Tibial artery (tissue), 4 donors: ENCODE measurements at regions not wholly inside any gene's neighbourhood (a gene's known extent, or its start where the extent isn't known, plus 50 kb on each side); places are given as distances from the start of the nearest gene placed in this dataset.
"Not testable (repeated sequence)": the region's sequence is repeated elsewhere in the genome, so short reads cannot be mapped to it uniquely, and the experiment has no call there.

Experiments
- DNase-seq, 2 donors: peaks; one replicate each; pipeline ENCODE4 v3.0.0-alpha.2; 2019
- H3K27ac ChIP-seq, 2 donors: fragments of 200-600 bp; sonication (generic) in 1 of 2; 1 replicate in 1 of 2; 2 replicates in 1 of 2; pipeline ENCODE4 v1.5.1; 2018 to 2019; ENCODE audit warnings: mild to moderate bottlenecking in 1 of 2
- H3K27me3 ChIP-seq, 2 donors: fragments of 200-600 bp; sonication (generic) in 1 of 2; one replicate each; pipeline versions ENCODE4 v1.5.1 to v1.6.0; 2016 to 2019
- H3K36me3 ChIP-seq, 3 donors: fragments of 200-600 bp; sonication (generic) in 2 of 3; one replicate each; pipeline ENCODE4 v1.5.1; 2016 to 2019; ENCODE audit warnings: mild to moderate bottlenecking in 2 of 3
- H3K4me1 ChIP-seq, 4 donors: fragments of 200-600 bp; sonication (generic) in 2 of 4; 1 replicate in 3 of 4; 2 replicates in 1 of 4; pipeline ENCODE4 v1.5.1; 2016 to 2019
- H3K4me3 ChIP-seq, 2 donors: fragments of 200-600 bp; sonication (generic) in 1 of 2; 1 replicate in 1 of 2; 2 replicates in 1 of 2; pipeline ENCODE4 v1.5.1; 2018 to 2019; ENCODE audit warnings: mild to moderate bottlenecking in 2 of 2
- H3K9me3 ChIP-seq, 3 donors: fragments of 200-600 bp; sonication (generic) in 1 of 3; one replicate each; pipeline ENCODE4 v1.5.1; 2016 to 2019
- intact Hi-C: fragments of 100-400 bp; cut with DNase I; formaldehyde crosslinking; loops from one replicate; pipeline ENCODE4 v1.15.0; 2023; ENCODE audit warnings: low total_unique reads
- TF ChIP-seq, protein P1 (sequence below), 2 experiments: fragments of 200-600 bp in 1 of 2; fragments of 450-650 bp in 1 of 2; IDR thresholded peaks; one replicate each; pipeline ENCODE4 v1.5.1; 2017 to 2019; ENCODE audit warnings: antibody characterized with exemption in 2 of 2, mild to moderate bottlenecking in 1 of 2, moderate library complexity in 1 of 2

- Histone ChIP-seq H3K4me1 (no peaks in the 10 kb centered on the region), H3K36me3 (no peaks in the 10 kb centered on the region), H3K4me3 (no peak overlapping the region), H3K9me3 (no peaks in the 10 kb centered on the region), H3K27me3 (no peaks in the 10 kb centered on the region), H3K27ac (no peak overlapping the region)
- intact Hi-C loops, result no loop called here
- no peak for DNase-seq
- TF ChIP-seq, protein P1, sequence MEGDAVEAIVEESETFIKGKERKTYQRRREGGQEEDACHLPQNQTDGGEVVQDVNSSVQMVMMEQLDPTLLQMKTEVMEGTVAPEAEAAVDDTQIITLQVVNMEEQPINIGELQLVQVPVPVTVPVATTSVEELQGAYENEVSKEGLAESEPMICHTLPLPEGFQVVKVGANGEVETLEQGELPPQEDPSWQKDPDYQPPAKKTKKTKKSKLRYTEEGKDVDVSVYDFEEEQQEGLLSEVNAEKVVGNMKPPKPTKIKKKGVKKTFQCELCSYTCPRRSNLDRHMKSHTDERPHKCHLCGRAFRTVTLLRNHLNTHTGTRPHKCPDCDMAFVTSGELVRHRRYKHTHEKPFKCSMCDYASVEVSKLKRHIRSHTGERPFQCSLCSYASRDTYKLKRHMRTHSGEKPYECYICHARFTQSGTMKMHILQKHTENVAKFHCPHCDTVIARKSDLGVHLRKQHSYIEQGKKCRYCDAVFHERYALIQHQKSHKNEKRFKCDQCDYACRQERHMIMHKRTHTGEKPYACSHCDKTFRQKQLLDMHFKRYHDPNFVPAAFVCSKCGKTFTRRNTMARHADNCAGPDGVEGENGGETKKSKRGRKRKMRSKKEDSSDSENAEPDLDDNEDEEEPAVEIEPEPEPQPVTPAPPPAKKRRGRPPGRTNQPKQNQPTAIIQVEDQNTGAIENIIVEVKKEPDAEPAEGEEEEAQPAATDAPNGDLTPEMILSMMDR (IDR thresholded peaks at IDR 0.05), result no peak
Observed at GRCh38 chr18:56489893-56490292, 148.5 kb downstream of the TXNL1 start.

GRCh38 chr18:56488739-56489138 is 149.7 kb downstream of the TXNL1 start:
- no peaks in the 10 kb centered on the region for H3K9me3 ChIP-seq
- no peak overlapping the region for H3K27ac ChIP-seq
- no peaks in the 10 kb centered on the region for H3K36me3 ChIP-seq
- intact Hi-C loops, result no loop called here
- TF ChIP-seq, protein P1 (IDR thresholded peaks at IDR 0.05), result no peak
- no peak overlapping the region for H3K4me3 ChIP-seq
- no peaks in the 10 kb centered on the region for H3K27me3 ChIP-seq
- no peaks in the 10 kb centered on the region for H3K4me1 ChIP-seq
- DNase-seq, result no peak

DNA sequence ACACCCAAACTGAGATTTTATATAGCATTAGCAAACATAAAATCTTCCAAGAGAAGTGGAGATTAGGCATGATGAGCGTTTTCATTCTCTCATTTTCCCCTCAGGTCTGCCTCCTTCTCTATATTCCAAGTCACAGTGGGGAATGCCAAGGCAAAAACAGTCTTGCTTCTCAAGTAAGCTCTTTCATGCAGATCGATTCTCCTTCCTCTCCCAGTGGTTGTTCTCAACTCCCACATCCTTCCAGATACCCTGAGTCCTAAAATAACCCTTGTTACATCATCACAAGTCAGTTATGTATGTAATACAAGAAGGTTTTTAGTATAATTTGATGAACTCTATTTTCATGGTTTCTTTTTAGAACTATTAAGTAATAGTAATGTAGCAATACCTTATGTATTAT is 150.6 kb downstream of the TXNL1 start:
- intact Hi-C loops, result no loop called here
- TF ChIP-seq, protein P1 (IDR thresholded peaks at IDR 0.05), result no peak
- Histone ChIP-seq H3K27me3 (no peaks in the 10 kb centered on the region), H3K36me3 (no peaks in the 10 kb centered on the region), H3K9me3 (no peaks in the 10 kb centered on the region), H3K27ac (no peak overlapping the region), H3K4me3 (no peak overlapping the region), H3K4me1 (no peaks in the 10 kb centered on the region)
- no peak for DNase-seq

GRCh38 chr18:56483386-56483785 is 155.0 kb downstream of the TXNL1 start:
- Histone ChIP-seq H3K27me3 (no peaks in the 10 kb centered on the region), H3K4me3 (no peak overlapping the region), H3K36me3 (no peaks in the 10 kb centered on the region), H3K4me1 (no peaks in the 10 kb centered on the region), H3K27ac (no peak overlapping the region), H3K9me3 (no peaks in the 10 kb centered on the region)
- intact Hi-C loops, result no loop called here
- TF ChIP-seq, protein P1 (IDR thresholded peaks at IDR 0.05), result no peak
- DNase-seq, result no peak

DNA sequence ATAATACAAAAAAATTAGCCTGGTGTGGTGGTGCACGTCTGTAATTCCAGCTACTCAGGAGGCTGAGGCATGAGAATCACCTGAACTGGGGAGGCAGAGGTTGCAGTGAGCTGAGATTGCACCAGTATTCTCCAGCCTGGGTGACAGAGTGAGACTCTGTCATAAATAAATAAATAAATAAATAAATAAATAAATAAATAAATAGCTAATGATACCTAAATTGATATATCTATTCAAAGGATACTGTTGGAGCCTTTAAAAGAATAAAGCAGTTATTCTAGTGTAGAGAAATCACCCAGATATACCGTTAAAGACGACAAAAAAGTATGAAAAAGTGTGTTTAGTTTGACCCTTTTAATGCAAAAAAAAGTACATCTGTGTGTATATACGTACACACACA is 155.6 kb downstream of the TXNL1 start:
- intact Hi-C loops, H3K9me3 ChIP-seq, H3K4me3 ChIP-seq, H3K36me3 ChIP-seq, H3K27me3 ChIP-seq, H3K4me1 ChIP-seq, DNase-seq, H3K27ac ChIP-seq: not testable (repeated sequence)

DNA sequence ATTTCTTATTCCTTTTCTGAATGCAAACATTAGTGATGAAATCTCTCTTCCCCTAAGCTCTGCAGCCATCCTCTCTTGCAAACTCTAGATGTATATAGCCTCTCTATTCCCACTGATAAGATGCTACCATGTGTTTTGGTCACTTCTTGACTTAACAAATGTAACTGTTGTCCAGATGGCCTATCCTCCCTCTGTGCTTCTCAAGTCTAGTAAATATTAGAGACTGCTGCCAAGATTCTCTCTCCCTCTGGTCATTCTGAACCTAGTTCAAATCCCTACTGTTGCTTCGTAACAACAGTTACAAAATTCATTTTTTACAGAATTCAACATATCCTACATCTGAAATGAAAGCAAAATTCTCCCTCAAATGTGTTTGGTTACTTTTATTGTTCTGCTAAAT is 156.6 kb downstream of the TXNL1 start:
- no peaks in the 10 kb centered on the region for H3K36me3 ChIP-seq
- TF ChIP-seq, protein P1 (IDR thresholded peaks at IDR 0.05), result no peak
- H3K4me3 ChIP-seq, result no peak overlapping the region
- DNase-seq, result no peak
- no peaks in the 10 kb centered on the region for H3K9me3 ChIP-seq
- no peaks in the 10 kb centered on the region for H3K4me1 ChIP-seq
- H3K27me3 ChIP-seq, result no peaks in the 10 kb centered on the region
- H3K27ac ChIP-seq, result no peak overlapping the region
- intact Hi-C loops, result no loop called here
